ENCODE measurements at regions not wholly inside any gene's neighbourhood (a gene's known extent, or its start where the extent isn't known, plus 50 kb on each side); places are given as distances from the start of the nearest gene placed in this dataset.

DNA sequence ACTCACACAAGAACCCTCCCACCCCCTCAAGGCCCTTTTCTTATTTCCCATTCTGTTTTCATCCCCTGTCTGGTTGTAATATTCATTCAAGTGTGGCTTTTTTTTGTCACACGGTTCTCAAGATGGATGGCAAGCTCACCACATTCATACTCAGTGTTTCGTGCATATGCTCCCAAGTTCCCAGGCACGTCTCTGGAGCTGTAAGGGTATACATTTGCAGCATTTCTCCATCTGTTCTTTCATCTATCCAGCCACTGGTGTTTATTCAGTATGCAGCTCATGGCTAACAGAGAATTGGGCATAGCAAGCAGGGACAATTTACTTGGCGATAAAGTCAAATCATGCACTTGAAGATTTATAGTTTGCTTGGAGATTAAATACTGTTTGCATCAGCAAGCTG, 212.1 kb downstream of the GRIN2B start:
- TF ChIP-seq CTCF (IDR thresholded peaks at IDR 0.05) = no peak
- TF ChIP-seq POLR2AphosphoS5 (IDR thresholded peaks at IDR 0.05) = no peak

Measured in breast epithelium (tissue), 3 donors.